ENCODE measurements at regions not wholly inside any gene's neighbourhood (a gene's known extent, or its start where the extent isn't known, plus 50 kb on each side); places are given as distances from the start of the nearest gene placed in this dataset.

GRCh38 chr20:24388828-24389380 is 80.5 kb upstream of the SYNDIG1 start:
- no peak for ATAC-seq
- H2AFZ ChIP-seq (ENCODE audit: low read depth, low read length): no peak overlapping the region
- no peaks in the 10 kb centered on the region for H4K20me1 ChIP-seq (replicated peaks; ENCODE audit: control insufficient read depth, insufficient read depth, low read length)
- ChIA-PET CTCF (ENCODE audit: low intra/inter-chr PET ratio) (no interaction called here), POLR2A (interaction anchor here (0.6 kb wide), 1 partner anchor 1944 kb away, joined by 3 read pairs; no protein-coding TSS in a partner anchor)
- H3K27ac ChIP-seq (ENCODE audit: extremely low read depth, low read depth, low read length): no peak overlapping the region
- BruUV-seq (replicated peaks): no TSS peak
- H3K4me1 ChIP-seq (replicated peaks in 1 of 2; ENCODE audit: control insufficient read depth in 2 of 2, insufficient read depth in 2 of 2, low read length in 2 of 2): no peaks in the 10 kb centered on the region
- DNase-seq (ENCODE audit: extremely low read depth in 1 of 4, low spot score in 3 of 4): no peak
- FAIRE-seq: no peak
- intact Hi-C loops (cut with micrococcal nuclease) (no loop called here), in situ Hi-C loops (cut with MboI) (no loop called here)
- WGBS (ENCODE audit: insufficient coverage, low coverage, missing lambda C conversion rate): 3% methylated on average over 7 of the region's 8 CpGs
- H3K79me2 ChIP-seq (ENCODE audit: control insufficient read depth, insufficient read depth, low read length): no peaks in the 10 kb centered on the region
- TF ChIP-seq HDAC1 (IDR thresholded peaks at IDR 0.05) (no peak), FOXO4 (CRISPR knock-in tag; IDR thresholded peaks at IDR 0.05) (no peak), IRF9 (tag; IDR thresholded peaks at IDR 0.05) (no peak), CREM (IDR thresholded peaks at IDR 0.05; ENCODE audit: low read depth) (no peak), BRF2 (IDR thresholded peaks at IDR 0.05; ENCODE audit: borderline replicate concordance, insufficient read depth, insufficient read length) (no peak), ZBTB1 (CRISPR knock-in tag; IDR thresholded peaks at IDR 0.05; ENCODE audit: borderline replicate concordance, low read depth) (no peak)
- H3K27me3 ChIP-seq (ENCODE audit: control insufficient read depth in 2 of 2, insufficient read depth in 2 of 2, low read length in 2 of 2): no peaks in the 10 kb centered on the region
- H3K4me3 ChIP-seq: no peak overlapping the region
- H3K36me3 ChIP-seq (ENCODE audit: control insufficient read depth, insufficient read depth, low read length): no peaks in the 10 kb centered on the region
- H3K9me3 ChIP-seq (replicated peaks; ENCODE audit: control insufficient read depth, insufficient read depth, low read depth, low read length): no peaks in the 10 kb centered on the region
- H3K9ac ChIP-seq (ENCODE audit: insufficient read depth in 1 of 2, low read depth in 2 of 2, low read length in 2 of 2): no peak overlapping the region
- no peak overlapping the region for H3K4me2 ChIP-seq (ENCODE audit: insufficient read depth, low read length)
- no peaks in the 10 kb centered on the region for H3K9me1 ChIP-seq (ENCODE audit: control insufficient read depth, insufficient read depth, low read length)

All from K562 (cell line).